ENCODE measurements at regions not wholly inside any gene's neighbourhood (a gene's known extent, or its start where the extent isn't known, plus 50 kb on each side); places are given as distances from the start of the nearest gene placed in this dataset.
"Not testable (repeated sequence)": the region's sequence is repeated elsewhere in the genome, so short reads cannot be mapped to it uniquely, and the experiment has no call there.

DNA sequence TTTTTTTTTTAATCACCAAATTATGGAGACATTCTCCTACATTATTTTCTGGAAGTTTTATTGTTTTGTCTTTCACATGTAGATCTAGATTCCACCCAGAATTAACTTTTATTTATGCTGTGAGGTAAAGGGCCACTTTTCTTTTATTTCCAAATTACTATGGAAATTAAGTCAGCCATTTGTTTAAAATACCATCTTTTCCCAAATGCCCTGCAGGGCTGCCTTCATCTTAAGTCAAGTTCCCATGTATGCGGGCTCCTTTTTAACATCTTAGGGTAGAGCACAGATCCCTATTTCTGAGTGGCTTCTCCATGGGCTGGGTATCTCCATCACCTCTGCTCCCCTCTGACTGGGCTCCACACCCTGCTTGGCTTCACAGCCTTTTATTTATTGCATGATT is 348.4 kb downstream of the SOX4 start:
- Mint-ChIP-seq H3K27ac (no peak overlapping the region), H3K4me1 (no peaks in the 10 kb centered on the region), H3K9me3 (no peaks in the 10 kb centered on the region), H3K4me3 (no peak overlapping the region), H3K36me3 (ENCODE audit: low read depth) (no peaks in the 10 kb centered on the region), H3K27me3 (no peaks in the 10 kb centered on the region)
- DNase-seq = no peak
- ATAC-seq (ENCODE audit: low read depth) = no peak
- ChIA-PET POLR2A (no interaction called here), CTCF (interaction anchor here (0.7 kb wide), 1 partner anchor 1379 kb away, joined by 3 read pairs; no protein-coding TSS in a partner anchor)
- TF ChIP-seq, protein P1, sequence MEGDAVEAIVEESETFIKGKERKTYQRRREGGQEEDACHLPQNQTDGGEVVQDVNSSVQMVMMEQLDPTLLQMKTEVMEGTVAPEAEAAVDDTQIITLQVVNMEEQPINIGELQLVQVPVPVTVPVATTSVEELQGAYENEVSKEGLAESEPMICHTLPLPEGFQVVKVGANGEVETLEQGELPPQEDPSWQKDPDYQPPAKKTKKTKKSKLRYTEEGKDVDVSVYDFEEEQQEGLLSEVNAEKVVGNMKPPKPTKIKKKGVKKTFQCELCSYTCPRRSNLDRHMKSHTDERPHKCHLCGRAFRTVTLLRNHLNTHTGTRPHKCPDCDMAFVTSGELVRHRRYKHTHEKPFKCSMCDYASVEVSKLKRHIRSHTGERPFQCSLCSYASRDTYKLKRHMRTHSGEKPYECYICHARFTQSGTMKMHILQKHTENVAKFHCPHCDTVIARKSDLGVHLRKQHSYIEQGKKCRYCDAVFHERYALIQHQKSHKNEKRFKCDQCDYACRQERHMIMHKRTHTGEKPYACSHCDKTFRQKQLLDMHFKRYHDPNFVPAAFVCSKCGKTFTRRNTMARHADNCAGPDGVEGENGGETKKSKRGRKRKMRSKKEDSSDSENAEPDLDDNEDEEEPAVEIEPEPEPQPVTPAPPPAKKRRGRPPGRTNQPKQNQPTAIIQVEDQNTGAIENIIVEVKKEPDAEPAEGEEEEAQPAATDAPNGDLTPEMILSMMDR (IDR thresholded peaks at IDR 0.05) = no peak
- intact Hi-C loops (cut with micrococcal nuclease) = no loop called here

DNA sequence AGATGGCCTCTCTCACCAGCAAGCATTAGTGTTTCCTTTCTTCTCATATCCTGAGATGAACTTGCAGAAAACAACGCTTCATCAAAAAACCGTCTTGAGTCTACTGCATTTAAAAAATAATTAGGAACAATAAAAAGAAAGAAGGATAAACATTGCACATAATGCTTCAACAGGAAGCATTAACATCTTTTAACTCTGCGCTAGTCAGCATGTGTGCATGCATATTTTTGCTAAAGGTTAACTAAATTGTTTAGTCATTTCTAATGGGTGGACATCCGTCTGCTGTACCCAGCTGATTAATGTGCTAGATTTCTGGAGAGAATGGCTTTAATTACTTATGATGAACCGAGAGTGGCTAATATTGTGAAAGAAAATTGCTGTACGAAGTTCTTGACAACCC is 349.3 kb downstream of the SOX4 start:
- intact Hi-C loops (cut with micrococcal nuclease) = no loop called here
- ATAC-seq (ENCODE audit: low read depth) (no peak), DNase-seq (no peak)
- Mint-ChIP-seq H3K4me1 (no peaks in the 10 kb centered on the region), H3K36me3 (ENCODE audit: low read depth) (no peaks in the 10 kb centered on the region), H3K9me3 (no peaks in the 10 kb centered on the region), H3K27ac (no peak overlapping the region), H3K4me3 (no peak overlapping the region), H3K27me3 (no peaks in the 10 kb centered on the region)
- ChIA-PET CTCF (no interaction called here), POLR2A (no interaction called here)
- TF ChIP-seq, protein P1 (IDR thresholded peaks at IDR 0.05) = no peak

DNA sequence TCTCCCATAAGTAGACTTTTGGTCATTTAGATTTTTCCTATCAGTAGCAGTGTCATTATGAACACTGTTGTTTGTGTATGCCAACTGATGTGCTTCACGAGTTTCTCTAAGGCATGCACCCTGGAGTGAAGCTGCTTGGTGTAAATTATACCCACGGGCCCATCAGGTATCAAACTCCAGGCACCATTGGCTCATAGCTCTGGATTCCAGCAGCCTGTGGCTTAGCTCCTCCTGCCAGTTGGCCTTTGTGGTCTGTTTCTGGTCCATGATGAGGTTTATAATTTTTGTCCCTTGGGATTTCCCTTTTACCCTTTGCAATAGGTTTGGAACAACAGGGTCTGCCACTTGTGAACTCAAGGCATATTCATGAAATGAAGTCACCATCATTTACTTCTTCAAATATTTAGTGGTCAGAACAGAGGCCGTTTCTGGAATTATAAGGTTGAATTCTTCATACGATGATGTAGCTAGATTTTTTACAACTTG is 350.5 kb downstream of the PRL start:
- H3K9me3 Mint-ChIP-seq = no peaks in the 10 kb centered on the region
- no peaks in the 10 kb centered on the region for H3K27me3 Mint-ChIP-seq
- no peaks in the 10 kb centered on the region for H3K4me1 Mint-ChIP-seq
- ChIA-PET CTCF (no interaction called here), POLR2A (no interaction called here)
- intact Hi-C loops (cut with micrococcal nuclease) = no loop called here
- DNase-seq = no peak
- H3K36me3 Mint-ChIP-seq (ENCODE audit: low read depth) = no peaks in the 10 kb centered on the region
- H3K27ac Mint-ChIP-seq = no peak overlapping the region
- TF ChIP-seq, protein P1 (IDR thresholded peaks at IDR 0.05) = no peak
- no peak for ATAC-seq (ENCODE audit: low read depth)
- no peak overlapping the region for H3K4me3 Mint-ChIP-seq

DNA sequence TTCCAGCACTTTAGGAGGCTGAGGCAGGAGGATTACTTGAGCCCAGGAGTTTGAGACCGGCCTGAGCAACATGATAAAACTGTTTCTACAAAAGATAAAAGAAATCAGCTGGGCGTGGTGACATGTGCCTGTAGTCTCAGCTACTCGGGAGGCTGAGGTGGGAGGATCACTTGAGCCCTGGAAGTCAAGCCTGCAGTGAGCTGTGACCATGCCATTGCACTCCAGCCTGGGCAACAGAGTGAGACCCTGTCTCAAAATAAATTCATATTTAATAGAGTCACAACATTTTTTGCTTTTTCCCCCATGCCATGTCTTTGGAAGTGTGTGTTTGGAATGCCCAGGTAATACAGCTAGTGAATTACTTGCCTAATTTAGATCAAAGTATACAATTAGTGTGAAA is 349.6 kb downstream of the PRL start:
- DNase-seq; intact Hi-C loops (cut with micrococcal nuclease); CTCF ChIA-PET; H3K36me3 Mint-ChIP-seq (ENCODE audit: low read depth); H3K4me1 Mint-ChIP-seq; ATAC-seq (ENCODE audit: low read depth); POLR2A ChIA-PET; H3K27me3 Mint-ChIP-seq; H3K4me3 Mint-ChIP-seq; H3K9me3 Mint-ChIP-seq; H3K27ac Mint-ChIP-seq: not testable (repeated sequence)

DNA sequence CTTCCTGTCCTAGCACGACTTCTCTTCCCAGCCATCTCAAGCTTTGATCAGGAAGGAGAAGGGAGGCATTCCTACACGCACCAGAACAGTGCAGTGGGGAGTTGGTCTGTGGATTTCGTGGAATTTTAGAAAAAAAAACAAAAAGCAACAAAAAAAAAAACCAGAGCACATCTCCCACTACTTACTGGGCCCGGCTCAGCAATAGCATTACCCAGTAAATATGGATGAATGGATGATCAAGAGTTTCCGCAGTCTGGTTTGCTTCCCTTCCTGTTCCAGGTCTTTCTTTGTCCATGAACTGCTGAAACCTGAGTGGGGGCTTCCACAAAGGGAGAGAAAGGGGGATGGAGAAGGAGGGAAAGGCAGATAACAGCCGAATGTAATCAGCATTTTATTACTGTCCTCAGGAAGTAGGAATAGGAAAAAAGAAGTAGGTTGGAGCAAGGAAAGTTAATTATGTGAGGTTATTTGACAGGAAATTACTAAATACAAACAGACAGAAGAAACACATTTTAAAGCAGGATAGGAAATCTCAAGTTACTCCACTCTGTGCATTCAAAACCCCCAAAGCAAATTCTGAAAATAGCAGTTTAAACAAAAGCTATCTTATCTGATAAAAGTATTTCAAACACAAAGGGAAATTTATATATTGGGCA is 349.0 kb downstream of the PRL start:
- Mint-ChIP-seq H3K27ac (no peak overlapping the region), H3K9me3 (no peaks in the 10 kb centered on the region), H3K27me3 (no peaks in the 10 kb centered on the region), H3K36me3 (ENCODE audit: low read depth) (no peaks in the 10 kb centered on the region), H3K4me1 (no peaks in the 10 kb centered on the region), H3K4me3 (no peak overlapping the region)
- POLR2A ChIA-PET = no interaction called here
- DNase-seq = no peak
- CTCF ChIA-PET = no interaction called here
- intact Hi-C loops (cut with micrococcal nuclease) = no loop called here
- ATAC-seq (ENCODE audit: low read depth) = no peak
- TF ChIP-seq, protein P1 (IDR thresholded peaks at IDR 0.05) = no peak

Measured in activated B cell treated with CpG ODN at 0.5 μM for 24 hours (primary cell).